H9 (cell line): ENCODE measurements at regions not wholly inside any gene's neighbourhood (a gene's known extent, or its start where the extent isn't known, plus 50 kb on each side); places are given as distances from the start of the nearest gene placed in this dataset.

Experiments used
- DNase-seq: peaks from one replicate; pipeline ENCODE4 v3.0.0-alpha.2; 2017
- H2AFZ ChIP-seq: one replicate; pipeline ENCODE4 v1.6.1; 2013; ENCODE audit warnings: mild to moderate bottlenecking, low read length, control low read depth, moderate library complexity
- H2AK5ac ChIP-seq: 2 replicates; pipeline ENCODE4 v1.6.1; 2013; ENCODE audit warnings: low read length, control low read depth, mixed read lengths; ENCODE audit not compliant: insufficient read length
- H2BK120ac ChIP-seq: one replicate; pipeline ENCODE4 v1.6.1; 2013; ENCODE audit warnings: low read depth, mild to moderate bottlenecking, low read length, control low read depth, inconsistent platforms; ENCODE audit not compliant: poor library complexity, severe bottlenecking
- H2BK12ac ChIP-seq: 2 replicates; pipeline ENCODE4 v1.6.1; 2013; ENCODE audit warnings: low read length, control low read depth, mixed read lengths, low read depth; ENCODE audit not compliant: insufficient read length
- H2BK15ac ChIP-seq: 2 replicates; pipeline ENCODE4 v1.6.1; 2013; ENCODE audit warnings: low read depth, low read length, control low read depth
- H2BK20ac ChIP-seq: one replicate; pipeline ENCODE4 v1.6.1; 2013; ENCODE audit warnings: low read depth, mild to moderate bottlenecking, low read length, control low read depth, inconsistent platforms; ENCODE audit not compliant: poor library complexity, severe bottlenecking
- H2BK5ac ChIP-seq: 2 replicates; pipeline ENCODE4 v1.6.1; 2013; ENCODE audit warnings: low read length, control low read depth, mixed read lengths; ENCODE audit not compliant: insufficient read length
- H3K14ac ChIP-seq: 2 replicates; pipeline ENCODE4 v1.6.1; 2013; ENCODE audit warnings: low read length, control low read depth; ENCODE audit not compliant: insufficient read depth
- H3K18ac ChIP-seq: 2 replicates; pipeline ENCODE4 v1.6.1; 2013; ENCODE audit warnings: low read depth, mild to moderate bottlenecking, mixed read lengths, low read length, control low read depth; ENCODE audit not compliant: insufficient read length
- H3K23ac ChIP-seq: 2 replicates; pipeline ENCODE4 v1.6.1; 2013; ENCODE audit warnings: low read length, control low read depth, mixed read lengths, low read depth; ENCODE audit not compliant: insufficient read length
- H3K23me2 ChIP-seq: 2 replicates; pipeline ENCODE4 v1.6.1; 2013; ENCODE audit warnings: low read depth, mild to moderate bottlenecking, mixed read lengths, low read length, control low read depth; ENCODE audit not compliant: insufficient read length, poor library complexity, severe bottlenecking
- H3K27ac ChIP-seq: 2 replicates; pipeline ENCODE4 v1.5.1; 2013; ENCODE audit warnings: low read length, control low read depth, mixed read lengths, low read depth; ENCODE audit not compliant: insufficient read length
- H3K27me3 ChIP-seq: 2 replicates; pipeline ENCODE4 v1.6.1; 2013; ENCODE audit warnings: low read length, control low read depth, inconsistent platforms; ENCODE audit not compliant: insufficient read depth
- H3K4ac ChIP-seq: 2 replicates; pipeline ENCODE4 v1.6.1; 2013; ENCODE audit warnings: low read depth, mild to moderate bottlenecking, control low read depth, inconsistent platforms, low read length, moderate library complexity
- H3K4me1 ChIP-seq: 2 replicates; pipeline ENCODE4 v1.6.1; 2013; ENCODE audit warnings: low read length, control low read depth, inconsistent platforms; ENCODE audit not compliant: insufficient read depth
- H3K4me2 ChIP-seq: 2 replicates; pipeline ENCODE4 v1.6.1; 2013; ENCODE audit warnings: low read length, control low read depth, mixed read lengths; ENCODE audit not compliant: insufficient read length, insufficient read depth
- H3K56ac ChIP-seq: 2 replicates; pipeline ENCODE4 v1.6.1; 2013; ENCODE audit warnings: low read depth, mild to moderate bottlenecking, mixed read lengths, low read length, control low read depth; ENCODE audit not compliant: insufficient read length
- H3K79me1 ChIP-seq: 2 replicates; pipeline ENCODE4 v1.6.1; 2013; ENCODE audit warnings: low read depth, mild to moderate bottlenecking, moderate library complexity, low read length, control low read depth, inconsistent platforms; ENCODE audit not compliant: insufficient read depth, poor library complexity, severe bottlenecking
- H3K79me2 ChIP-seq: 2 replicates; pipeline ENCODE4 v1.6.1; 2013; ENCODE audit warnings: low read length, control low read depth, inconsistent platforms; ENCODE audit not compliant: insufficient read depth
- H3K9ac ChIP-seq: 2 replicates; pipeline ENCODE4 v1.6.1; 2013; ENCODE audit warnings: low read length, control low read depth, mixed read lengths; ENCODE audit not compliant: insufficient read length; ENCODE audit errors: extremely low read depth
- H3K9me3 ChIP-seq: one replicate; pipeline ENCODE4 v1.6.1; 2013; ENCODE audit warnings: low read depth, low read length, inconsistent platforms; ENCODE audit not compliant: control insufficient read depth
- H3T11ph ChIP-seq: one replicate; pipeline ENCODE4 v1.6.1; 2013; ENCODE audit warnings: mild to moderate bottlenecking, low read length, control low read depth, inconsistent platforms
- H4K20me1 ChIP-seq: one replicate; pipeline ENCODE4 v1.6.1; 2013; ENCODE audit not compliant: control insufficient read depth, insufficient read length, insufficient read depth
- H4K5ac ChIP-seq: 2 replicates; pipeline ENCODE4 v1.6.1; 2013; ENCODE audit warnings: low read depth, mild to moderate bottlenecking, mixed read lengths, low read length, control low read depth; ENCODE audit not compliant: insufficient read length
- H4K8ac ChIP-seq: replicated peaks from 2 replicates; pipeline ENCODE4 v1.6.1; 2013; ENCODE audit warnings: low read length, control low read depth, mixed read lengths, low read depth; ENCODE audit not compliant: insufficient read length
- H4K91ac ChIP-seq: 2 replicates; pipeline ENCODE4 v1.6.1; 2013; ENCODE audit warnings: low read depth, mild to moderate bottlenecking, moderate library complexity, mixed read lengths, low read length, control low read depth; ENCODE audit not compliant: insufficient read length
- H3K27ac Mint-ChIP-seq, 3 experiments: 2 replicates in 2 of 3; 3 replicates in 1 of 3; pipeline ENCODE4 v1.8.0; 2020 to 2021; ENCODE audit warnings: mixed read lengths in 3 of 3, mild to moderate bottlenecking in 1 of 3, moderate library complexity in 1 of 3
- H3K27me3 Mint-ChIP-seq: 2 replicates; pipeline ENCODE4 v1.8.0; 2021; ENCODE audit warnings: low read depth, mild to moderate bottlenecking, moderate library complexity, mixed read lengths
- H3K36me3 Mint-ChIP-seq, 3 experiments: 2 replicates in 2 of 3; 3 replicates in 1 of 3; pipeline ENCODE4 v1.8.0; 2020 to 2021; ENCODE audit warnings: low read depth in 3 of 3, mixed read lengths in 3 of 3; ENCODE audit not compliant: insufficient read depth in 1 of 3
- H3K4me1 Mint-ChIP-seq, 2 experiments: 2 replicates each; pipeline ENCODE4 v1.8.0; 2020; ENCODE audit warnings: mixed read lengths in 2 of 2
- H3K4me3 Mint-ChIP-seq, 2 experiments: 2 replicates in 1 of 2; 3 replicates in 1 of 2; pipeline ENCODE4 v1.8.0; 2020 to 2021; ENCODE audit warnings: mild to moderate bottlenecking in 2 of 2, mixed read lengths in 2 of 2, moderate library complexity in 1 of 2
- H3K9me3 Mint-ChIP-seq, 2 experiments: 2 replicates in 1 of 2; 3 replicates in 1 of 2; pipeline ENCODE4 v1.8.0; 2020; ENCODE audit warnings: mild to moderate bottlenecking in 2 of 2, mixed read lengths in 2 of 2, moderate library complexity in 1 of 2
- CTCF ChIP-seq: fragments of 200-600 bp; sonication (generic); conservative IDR thresholded peaks from 3 replicates; pipeline ENCODE4 v1.8.0; 2021; ENCODE audit warnings: antibody characterized with exemption, mild to moderate bottlenecking
- whole genome bisulfite sequencing: extraction: QIAGEN DNeasy Blood & Tissue Kit; methylation state at CpG from one replicate; pipeline ENCODE4 v1.1.7; 2013; ENCODE audit warnings: missing lambda C conversion rate, low lambda C conversion rate, mixed read lengths; ENCODE audit not compliant: insufficient read length; ENCODE audit errors: extremely low coverage; 5-methylcytosine and 5-hydroxymethylcytosine counted together

- no peaks in the 10 kb centered on the region for H3K27me3 Mint-ChIP-seq
- Histone ChIP-seq H2BK15ac (no peak overlapping the region), H3K27ac (no peak overlapping the region), H2AK5ac (no peak overlapping the region), H4K20me1 (no peaks in the 10 kb centered on the region), H2AFZ (no peak overlapping the region), H3K56ac (no peak overlapping the region), H3K27me3 (no peaks in the 10 kb centered on the region), H2BK20ac (no peak overlapping the region), H3T11ph (no peak overlapping the region), H3K14ac (no peak overlapping the region), H3K23ac (no peak overlapping the region), H3K9ac (no peak overlapping the region), H3K9me3 (no peaks in the 10 kb centered on the region), H3K23me2 (no peaks in the 10 kb centered on the region), H3K18ac (no peak overlapping the region), H2BK120ac (no peak overlapping the region), H4K8ac (no peak overlapping the region), H2BK12ac (no peak overlapping the region), H4K5ac (no peak overlapping the region), H3K4ac (no peak overlapping the region), H3K79me1 (no peaks in the 10 kb centered on the region), H3K79me2 (0 out of 2 replicates have a peak, but pooled peaks cover 2% of the 10 kb centered on the region), H2BK5ac (no peak overlapping the region), H4K91ac (no peak overlapping the region), H3K4me1 (no peaks in the 10 kb centered on the region), H3K4me2 (no peak overlapping the region)
- H3K4me3 Mint-ChIP-seq: no peak overlapping the region
- no peaks in the 10 kb centered on the region for H3K36me3 Mint-ChIP-seq
- no CpG with 5 or more reads among the region's 1 CpG for WGBS
- no peak for TF ChIP-seq CTCF
- H3K9me3 Mint-ChIP-seq: no peaks in the 10 kb centered on the region; a peak in 1 of 5 replicates
- DNase-seq: no peak
- H3K4me1 Mint-ChIP-seq: peaks cover 5 to 10% of the 10 kb centered on the region in 2 experiments; a peak in 2 of 4 replicates
- no peak overlapping the region for H3K27ac Mint-ChIP-seq
Observed at GRCh38 chr18:45444040-45444439, 171.2 kb upstream of the SLC14A2 start.
